Right ventricle myocardium superior (tissue), 1 donor: ENCODE measurements at regions not wholly inside any gene's neighbourhood (a gene's known extent, or its start where the extent isn't known, plus 50 kb on each side); places are given as distances from the start of the nearest gene placed in this dataset.

Experiments
- ATAC-seq: fragments of 200-7000 bp; cut with Tn5 transposase; one replicate; pipeline ENCODE4 v1.9.1; 2020; ENCODE audit warnings: mild to moderate bottlenecking; ENCODE audit not compliant: poor library complexity
- DNase-seq: peaks from one replicate; pipeline ENCODE4 v3.0.0-alpha.2; 2020
- intact Hi-C: fragments of 100-400 bp; cut with DNase I; formaldehyde crosslinking; loops from one replicate; pipeline ENCODE4 v1.11.2; 2022
- donor health status: DM: no; HTN: yes; CAD: no; lungs with severe emphysema.

- intact Hi-C loops, result no loop called here
- no peak for DNase-seq
Observed at GRCh38 chr19:29364224-29364726, 151.3 kb upstream of the UQCRFS1 start.

GRCh38 chr19:29364999-29365398 is 152.0 kb upstream of the UQCRFS1 start:
- intact Hi-C loops, result no loop called here
- ATAC-seq (no peak), DNase-seq (no peak)

More at GRCh38 chr19:29364224-29364726, 151.3 kb upstream of the UQCRFS1 start:
- no peak for ATAC-seq

- intact Hi-C loops, result no loop called here
- ATAC-seq (no peak), DNase-seq (no peak)
Observed at GRCh38 chr19:29365836-29366417, 153.0 kb upstream of the UQCRFS1 start.

- intact Hi-C loops, result no loop called here
- DNase-seq, result no peak
Observed at GRCh38 chr19:29366757-29367156, 153.8 kb upstream of the UQCRFS1 start.

GRCh38 chr19:29367791-29368222 is 154.9 kb upstream of the UQCRFS1 start:
- ATAC-seq, result no peak
- intact Hi-C loops, result no loop called here
- no peak for DNase-seq

More at GRCh38 chr19:29366757-29367156, 153.8 kb upstream of the UQCRFS1 start:
- ATAC-seq, result no peak

GRCh38 chr19:29370276-29370675 is 155.5 kb upstream of the VSTM2B start:
- no peak for DNase-seq
- no peak for ATAC-seq
- intact Hi-C loops, result no loop called here

- no peak for DNase-seq
- ATAC-seq, result no peak
- intact Hi-C loops, result no loop called here
Observed at GRCh38 chr19:29371251-29372090, 154.3 kb upstream of the VSTM2B start.

- intact Hi-C loops, result no loop called here
- ATAC-seq (no peak), DNase-seq (no peak)
Observed at GRCh38 chr19:29372091-29372415, 153.7 kb upstream of the VSTM2B start.

- intact Hi-C loops, result no loop called here
- no peak for DNase-seq
- ATAC-seq, result no peak
Observed at GRCh38 chr19:29372461-29372860, 153.3 kb upstream of the VSTM2B start.

- ATAC-seq, result no peak
- DNase-seq, result no peak
- intact Hi-C loops, result no loop called here
Observed at GRCh38 chr19:29372921-29373797, 152.6 kb upstream of the VSTM2B start.

- DNase-seq (no peak), ATAC-seq (no peak)
- intact Hi-C loops, result no loop called here
Observed at GRCh38 chr19:29375429-29376119, 150.2 kb upstream of the VSTM2B start.

- intact Hi-C loops, result no loop called here
- no peak for DNase-seq
- ATAC-seq, result no peak
Observed at GRCh38 chr19:29376855-29377354, 148.9 kb upstream of the VSTM2B start.

GRCh38 chr19:29378126-29378525 is 147.7 kb upstream of the VSTM2B start:
- intact Hi-C loops, result no loop called here
- no peak for ATAC-seq
- DNase-seq, result no peak

- intact Hi-C loops, result no loop called here
- ATAC-seq, result no peak
- DNase-seq, result no peak
Observed at GRCh38 chr19:29378543-29379080, 147.2 kb upstream of the VSTM2B start.

GRCh38 chr19:29379257-29380021 is 146.4 kb upstream of the VSTM2B start:
- intact Hi-C loops, result no loop called here
- no peak for ATAC-seq
- no peak for DNase-seq

- no peak for DNase-seq
- no peak for ATAC-seq
Observed at GRCh38 chr19:29380581-29380980, 145.2 kb upstream of the VSTM2B start.

GRCh38 chr19:29381353-29382203 is 144.2 kb upstream of the VSTM2B start:
- intact Hi-C loops, result no loop called here
- DNase-seq (no peak), ATAC-seq (no peak)

More at GRCh38 chr19:29380581-29380980, 145.2 kb upstream of the VSTM2B start:
- intact Hi-C loops, result no loop called here
